H1 (cell line): ENCODE measurements at regions not wholly inside any gene's neighbourhood (a gene's known extent, or its start where the extent isn't known, plus 50 kb on each side); places are given as distances from the start of the nearest gene placed in this dataset.

ENCODE experiments used
- CTCF ChIA-PET: fragments of 300-600 bp; sonication (Branson Sonifier 250); formaldehyde crosslinking; loops from one replicate; lab custom pipeline; 2021; ENCODE audit not compliant: partially characterized antibody; lab: Charles Lee
- POLR2A ChIA-PET: fragments of 300-600 bp; sonication (Branson Sonifier 250); formaldehyde crosslinking; loops from one replicate; lab custom pipeline; 2021; ENCODE audit warnings: inconsistent platforms; ENCODE audit not compliant: partially characterized antibody; lab: Charles Lee
- DNase-seq, 2 experiments: peaks; one replicate each; pipeline versions ENCODE4 v3.0.0 to v3.0.0-alpha.2; 2010 to 2022; ENCODE audit warnings: low spot score in 2 of 2, low read depth in 1 of 2, mixed read lengths in 1 of 2
- FAIRE-seq: peaks from 2 replicates; lab custom pipeline; 2011; peaks lifted over from hg19 to GRCh38; lab: Jason Lieb, UNC
- H2AFZ ChIP-seq: 2 replicates; pipeline ENCODE4 v1.8.1; 2012; ENCODE audit warnings: low read length, inconsistent platforms
- H2AK5ac ChIP-seq: 2 replicates; pipeline ENCODE4 v1.6.1; 2013; ENCODE audit warnings: low read depth, low read length
- H2BK120ac ChIP-seq: replicated peaks from 2 replicates; pipeline ENCODE3; 2013; ENCODE audit warnings: low read depth, low read length, inconsistent platforms
- H2BK12ac ChIP-seq: 2 replicates; pipeline ENCODE4 v1.6.1; 2013; ENCODE audit warnings: low read depth, low read length
- H2BK15ac ChIP-seq: 2 replicates; pipeline ENCODE4 v1.6.1; 2013; ENCODE audit warnings: low read length
- H2BK20ac ChIP-seq: 2 replicates; pipeline ENCODE4 v1.6.1; 2013; ENCODE audit warnings: low read length
- H2BK5ac ChIP-seq: 2 replicates; pipeline ENCODE4 v1.6.1; 2013; ENCODE audit warnings: low read depth, low read length
- H3K14ac ChIP-seq: 2 replicates; pipeline ENCODE4 v1.6.1; 2013; ENCODE audit warnings: inconsistent platforms; ENCODE audit not compliant: insufficient read length
- H3K18ac ChIP-seq: 2 replicates; pipeline ENCODE4 v1.6.1; 2013; ENCODE audit warnings: low read length; ENCODE audit errors: extremely low read depth
- H3K23ac ChIP-seq: 2 replicates; pipeline ENCODE4 v1.6.1; 2013; ENCODE audit warnings: inconsistent platforms; ENCODE audit not compliant: insufficient read length
- H3K23me2 ChIP-seq: 2 replicates; pipeline ENCODE4 v1.6.1; 2013; ENCODE audit warnings: low read depth, low read length
- H3K27ac ChIP-seq: 2 replicates; pipeline ENCODE4 v1.6.1; 2011; ENCODE audit warnings: low read depth, low read length, inconsistent platforms
- H3K27me3 ChIP-seq, 4 experiments: replicated peaks in 1 of 4; 1 replicate in 1 of 4; 2 replicates in 3 of 4; pipeline versions ENCODE4 v1.6.1 to v1.8.1; 2011 to 2013; ENCODE audit warnings: low read length in 3 of 4, mild to moderate bottlenecking in 3 of 4, inconsistent platforms in 2 of 4, mixed read lengths in 2 of 4, moderate library complexity in 1 of 4; ENCODE audit not compliant: control insufficient read depth in 3 of 4, insufficient read depth in 3 of 4; ENCODE audit errors: extremely low read depth in 1 of 4
- H3K36me3 ChIP-seq, 4 experiments: 2 replicates each; pipeline versions ENCODE4 v1.6.1 to v1.8.1; 2011 to 2013; ENCODE audit warnings: mild to moderate bottlenecking in 4 of 4, low read length in 3 of 4, moderate library complexity in 2 of 4, control low read depth in 1 of 4, inconsistent platforms in 1 of 4; ENCODE audit not compliant: insufficient read depth in 4 of 4, control insufficient read depth in 2 of 4
- H3K4ac ChIP-seq: replicated peaks from 2 replicates; pipeline ENCODE3; 2013; ENCODE audit warnings: low read length, low read depth, mixed read lengths, inconsistent platforms; ENCODE audit not compliant: insufficient read length
- H3K4me1 ChIP-seq, 4 experiments: replicated peaks in 1 of 4; 1 replicate in 1 of 4; 2 replicates in 3 of 4; pipeline versions ENCODE4 v1.6.1 to v1.8.1; 2011 to 2013; ENCODE audit warnings: low read length in 3 of 4, inconsistent platforms in 2 of 4, mixed read lengths in 1 of 4; ENCODE audit not compliant: insufficient read depth in 4 of 4, control insufficient read depth in 3 of 4
- H3K4me2 ChIP-seq, 2 experiments: 2 replicates each; pipeline versions ENCODE4 v1.6.1 to v1.8.1; 2011 to 2013; ENCODE audit warnings: low read depth in 2 of 2, low read length in 2 of 2, control low read depth in 1 of 2, inconsistent platforms in 1 of 2, mild to moderate bottlenecking in 1 of 2; ENCODE audit not compliant: insufficient read depth in 1 of 2
- H3K4me3 ChIP-seq, 4 experiments: fragments of 200-600, 300-600 bp in 1 of 4; sonication (generic), shearing (Covaris generic), sonication (Bioruptor Twin) in 1 of 4; 2 replicates each; pipeline versions ENCODE4 v1.5.1 to v1.8.1; 2011 to 2016; ENCODE audit warnings: low read length in 4 of 4, low read depth in 3 of 4, control low read depth in 2 of 4, inconsistent platforms in 2 of 4, mild to moderate bottlenecking in 2 of 4, mixed read lengths in 1 of 4, moderate library complexity in 1 of 4; ENCODE audit not compliant: insufficient read depth in 2 of 4; ENCODE audit errors: extremely low read depth in 1 of 4
- H3K56ac ChIP-seq: replicated peaks from 2 replicates; pipeline ENCODE3; 2013; ENCODE audit warnings: low read depth, mild to moderate bottlenecking, mixed read lengths, low read length, inconsistent platforms; ENCODE audit not compliant: insufficient read length
- H3K79me1 ChIP-seq: 2 replicates; pipeline ENCODE4 v1.6.1; 2013; ENCODE audit warnings: low read depth, low read length, control low read depth
- H3K79me2 ChIP-seq, 2 experiments: 2 replicates each; pipeline versions ENCODE4 v1.6.1 to v1.8.1; 2012 to 2013; ENCODE audit warnings: low read length in 2 of 2, mild to moderate bottlenecking in 2 of 2, inconsistent platforms in 1 of 2; ENCODE audit not compliant: insufficient read depth in 2 of 2, control insufficient read depth in 1 of 2
- H3K9ac ChIP-seq, 4 experiments: replicated peaks in 1 of 4; 1 replicate in 1 of 4; 2 replicates in 3 of 4; pipeline versions ENCODE4 v1.6.1 to v1.8.1; 2011 to 2013; ENCODE audit warnings: low read depth in 3 of 4, low read length in 3 of 4, control low read depth in 2 of 4, mild to moderate bottlenecking in 2 of 4, moderate library complexity in 2 of 4, inconsistent platforms in 1 of 4; ENCODE audit errors: extremely low read depth in 1 of 4
- H3K9me3 ChIP-seq, 2 experiments: 2 replicates each; pipeline versions ENCODE4 v1.6.1 to v1.8.1; 2012 to 2013; ENCODE audit warnings: mild to moderate bottlenecking in 2 of 2, moderate library complexity in 2 of 2, control low read depth in 1 of 2, inconsistent platforms in 1 of 2, low read depth in 1 of 2, low read length in 1 of 2, mixed read lengths in 1 of 2; ENCODE audit not compliant: insufficient read depth in 2 of 2
- H4K20me1 ChIP-seq, 2 experiments: replicated peaks in 1 of 2; 2 replicates each; pipeline versions ENCODE3 to v1.8.1; 2011 to 2013; ENCODE audit warnings: inconsistent platforms in 2 of 2, low read length in 2 of 2, mild to moderate bottlenecking in 1 of 2; ENCODE audit not compliant: insufficient read depth in 2 of 2, control insufficient read depth in 1 of 2
- H4K5ac ChIP-seq: 2 replicates; pipeline ENCODE4 v1.6.1; 2013; ENCODE audit warnings: low read length, low read depth, mixed read lengths, inconsistent platforms; ENCODE audit not compliant: insufficient read length
- H4K8ac ChIP-seq: 2 replicates; pipeline ENCODE4 v1.8.0; 2013; ENCODE audit warnings: mild to moderate bottlenecking, moderate library complexity, low read length, inconsistent platforms; ENCODE audit not compliant: insufficient read depth; ENCODE audit errors: extremely low read depth
- H4K91ac ChIP-seq: replicated peaks from 2 replicates; pipeline ENCODE3; 2013; ENCODE audit warnings: low read length, mixed read lengths, inconsistent platforms; ENCODE audit not compliant: insufficient read length
- BRCA1 ChIP-seq: IDR thresholded peaks from 2 replicates; pipeline ENCODE4 v1.6.1; 2012; ENCODE audit warnings: low read depth, low read length, improper control_type of control experiment
- CTBP2 ChIP-seq: IDR thresholded peaks from 2 replicates; pipeline ENCODE4 v1.7.0; 2011; ENCODE audit warnings: borderline replicate concordance, mild to moderate bottlenecking, moderate library complexity, mixed read lengths, low read length; ENCODE audit not compliant: insufficient read depth, insufficient read length
- HDAC2 ChIP-seq, 2 experiments: fragments of 300-600 bp in 1 of 2; sonication (generic) in 1 of 2; IDR thresholded peaks; 2 replicates each; pipeline ENCODE4 v1.6.1; 2011 to 2012; ENCODE audit warnings: low read depth in 2 of 2, low read length in 2 of 2, mild to moderate bottlenecking in 2 of 2, moderate library complexity in 2 of 2, borderline replicate concordance in 1 of 2, inconsistent platforms in 1 of 2
- JUND ChIP-seq: IDR thresholded peaks from 2 replicates; pipeline ENCODE4 v1.6.1; 2011; ENCODE audit warnings: mild to moderate bottlenecking, improper control_type of control experiment, low read length
- KDM1A ChIP-seq: fragments of 200-600, 300-600 bp; sonication (generic); IDR thresholded peaks from 2 replicates; pipeline ENCODE4 v1.7.1; 2016; ENCODE audit warnings: mild to moderate bottlenecking, low read length, borderline replicate concordance
- NRF1 ChIP-seq: IDR thresholded peaks from 2 replicates; pipeline ENCODE4 v1.6.1; 2011; ENCODE audit warnings: mild to moderate bottlenecking, low read depth, low read length, improper control_type of control experiment
- POLR2A ChIP-seq, 2 experiments: IDR thresholded peaks; 1 replicate in 1 of 2; 2 replicates in 1 of 2; pipeline ENCODE4 v1.6.1; 2011; ENCODE audit warnings: low read depth in 2 of 2, low read length in 2 of 2, mild to moderate bottlenecking in 2 of 2; ENCODE audit errors: control extremely low read depth in 1 of 2
- SIX5 ChIP-seq: IDR thresholded peaks from 2 replicates; pipeline ENCODE4 v1.6.1; 2011; ENCODE audit warnings: mild to moderate bottlenecking, low read depth, low read length
- TAF7 ChIP-seq: optimal IDR thresholded peaks from 2 replicates; pipeline ENCODE3; 2011; ENCODE audit warnings: low read depth, mild to moderate bottlenecking, inconsistent platforms, low read length, moderate library complexity, borderline replicate concordance
- TEAD4 ChIP-seq: IDR thresholded peaks from 2 replicates; pipeline ENCODE4 v1.6.1; 2012; ENCODE audit warnings: low read depth, low read length, inconsistent platforms, mixed read lengths
- whole genome bisulfite sequencing, 2 experiments: shearing (Covaris generic) in 1 of 2; methylation state at CpG; one replicate each; pipeline versions ENCODE4 v1.1.6 to v1.1.7; 2013 to 2015; ENCODE audit warnings: low lambda C conversion rate in 2 of 2, mixed read lengths in 2 of 2, inconsistent platforms in 1 of 2, low coverage in 1 of 2, missing lambda C conversion rate in 1 of 2; ENCODE audit not compliant: insufficient replicate concordance in 2 of 2, insufficient coverage in 1 of 2, insufficient read length in 1 of 2; ENCODE audit errors: extremely low coverage in 1 of 2, missing lambda C conversion rate in 1 of 2; 5-methylcytosine and 5-hydroxymethylcytosine counted together
- TF ChIP-seq, protein P1 (sequence below): IDR thresholded peaks from 2 replicates; pipeline ENCODE4 v1.6.1; 2011; ENCODE audit warnings: low read length, improper control_type of control experiment

GRCh38 chr1:14184454-14184853 lies 414.0 kb upstream of the KAZN start:
- Histone ChIP-seq H2BK15ac (no peak overlapping the region; the same call in 1 of the 2 replicates), H3K79me2 (no peaks in the 10 kb centered on the region), H4K91ac (no peak overlapping the region), H3K79me1 (no peaks in the 10 kb centered on the region), H3K4me3 (no peak overlapping the region), H3K18ac (no peak overlapping the region), H4K20me1 (no peaks in the 10 kb centered on the region), H4K8ac (no peak overlapping the region), H3K56ac (no peak overlapping the region), H2AFZ (no peak overlapping the region), H3K27me3 (no peaks in the 10 kb centered on the region; a peak in 1 of 7 replicates), H3K23ac (no peak overlapping the region), H2AK5ac (0 out of 2 replicates have a peak overlapping the region, but pooled peaks have one; percentile 54), H3K14ac (no peak overlapping the region), H3K23me2 (no peaks in the 10 kb centered on the region), H3K36me3 (no peaks in the 10 kb centered on the region), H4K5ac (no peak overlapping the region), H3K4me2 (no peak overlapping the region; a peak in 1 of 4 replicates), H2BK12ac (peak overlapping the region; percentile 42; the same call in 1 of the 2 replicates), H3K4ac (peak overlapping the region; percentile 24), H3K9ac (no peak overlapping the region), H3K4me1 (peaks cover 0 to 16% (median 9%) of the 10 kb centered on the region in 4 experiments; a peak in 4 of 7 replicates), H2BK5ac (no peak overlapping the region; the same call in 1 of the 2 replicates), H2BK120ac (no peak overlapping the region), H3K9me3 (no peaks in the 10 kb centered on the region), H2BK20ac (no peak overlapping the region), H3K27ac (no peak overlapping the region)
- TF ChIP-seq KDM1A: no peak
- no peak for TF ChIP-seq POLR2A (IDR thresholded peaks at IDR 0.05; ENCODE audit: control extremely low read depth in 1 of 2, low read depth in 2 of 2, low read length in 2 of 2)
- TF ChIP-seq CTBP2: no peak
- no peak for TF ChIP-seq TEAD4
- no peak for TF ChIP-seq SIX5
- TF ChIP-seq, protein P1, sequence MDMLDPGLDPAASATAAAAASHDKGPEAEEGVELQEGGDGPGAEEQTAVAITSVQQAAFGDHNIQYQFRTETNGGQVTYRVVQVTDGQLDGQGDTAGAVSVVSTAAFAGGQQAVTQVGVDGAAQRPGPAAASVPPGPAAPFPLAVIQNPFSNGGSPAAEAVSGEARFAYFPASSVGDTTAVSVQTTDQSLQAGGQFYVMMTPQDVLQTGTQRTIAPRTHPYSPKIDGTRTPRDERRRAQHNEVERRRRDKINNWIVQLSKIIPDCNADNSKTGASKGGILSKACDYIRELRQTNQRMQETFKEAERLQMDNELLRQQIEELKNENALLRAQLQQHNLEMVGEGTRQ: no peak
- TF ChIP-seq TAF7: no peak
- TF ChIP-seq JUND: no peak
- TF ChIP-seq BRCA1: no peak
- TF ChIP-seq NRF1: no peak
- no peak for TF ChIP-seq HDAC2 (IDR thresholded peaks at IDR 0.05; ENCODE audit: borderline replicate concordance in 1 of 2, low read depth in 2 of 2, low read length in 2 of 2)
- WGBS, 2 experiments: 86% methylated on average over 6 of the region's 6 CpGs; no CpG with 5 or more reads in 1 of the 2 experiments
- no peak for DNase-seq
- CTCF ChIA-PET: interaction anchor here (0.5 kb wide), 1 partner anchor 39 kb away, joined by 3 read pairs; no protein-coding TSS in a partner anchor
- no peak for FAIRE-seq
- POLR2A ChIA-PET: interaction anchor here (1.0 kb wide), 1 partner anchor 47 kb away, joined by 3 read pairs; no protein-coding TSS in a partner anchor
